ENCODE measurements at regions not wholly inside any gene's neighbourhood (a gene's known extent, or its start where the extent isn't known, plus 50 kb on each side); places are given as distances from the start of the nearest gene placed in this dataset.

- TF ChIP-seq POLR2AphosphoS5 (IDR thresholded peaks at IDR 0.05) (no peak), CTCF (IDR thresholded peaks at IDR 0.05) (no peak)
Observed at GRCh38 chr16:63066552-63066951, 1030.3 kb upstream of the CDH8 start.

All from prostate gland (tissue), 2 donors.